NCI-H1417 (cell line): ENCODE measurements at regions not wholly inside any gene's neighbourhood (a gene's known extent, or its start where the extent isn't known, plus 50 kb on each side); places are given as distances from the start of the nearest gene placed in this dataset.
A peak's percentile ranks its signal among the peaks of the same experiment; 100 is the strongest.
"Not testable (repeated sequence)": the region's sequence is repeated elsewhere in the genome, so short reads cannot be mapped to it uniquely, and the experiment has no call there.

Experiments
- DNase-seq, 3 experiments: peaks; one replicate each; lab custom pipeline; 2025; lab: John Stamatoyannopoulos, UW

- no peak for DNase-seq
Measured at GRCh38 chr7:142534726-142535122, 214.5 kb upstream of the PRSS1 start.

GRCh38 chr7:142533920-142534319 is 215.4 kb upstream of the PRSS1 start:
- no peak for DNase-seq

GRCh38 chr7:142529591-142529990 is 219.7 kb upstream of the PRSS1 start:
- no peak for DNase-seq

GRCh38 chr7:142528608-142529408 is 220.5 kb upstream of the PRSS1 start:
- no peak for DNase-seq

GRCh38 chr7:142523821-142524460 is 225.3 kb upstream of the PRSS1 start:
- no peak for DNase-seq

- no peak for DNase-seq
Measured at GRCh38 chr7:142522735-142523134, 226.5 kb upstream of the PRSS1 start.

- DNase-seq: not testable (repeated sequence)
Measured at GRCh38 chr7:142520885-142521284, 228.4 kb upstream of the PRSS1 start.

GRCh38 chr7:142520455-142520854 is 228.8 kb upstream of the PRSS1 start:
- not testable (repeated sequence) for DNase-seq

GRCh38 chr7:142519079-142520078 is 229.9 kb upstream of the PRSS1 start:
- DNase-seq: no peak

GRCh38 chr7:142516038-142516501 is 233.2 kb upstream of the PRSS1 start:
- peak; percentile 16 to 73 (median 67) for DNase-seq

GRCh38 chr7:142514716-142515115 is 234.6 kb upstream of the PRSS1 start:
- not testable (repeated sequence) for DNase-seq

- DNase-seq: no peak
Measured at GRCh38 chr7:142513178-142513955, 235.9 kb upstream of the PRSS1 start.

- no peak for DNase-seq
Measured at GRCh38 chr7:142511801-142512200, 237.5 kb upstream of the PRSS1 start.

- DNase-seq: no peak
Measured at GRCh38 chr7:142511374-142511773, 237.9 kb upstream of the PRSS1 start.

GRCh38 chr7:142509235-142509634 is 240.0 kb upstream of the PRSS1 start:
- DNase-seq: not testable (repeated sequence)

- no peak for DNase-seq
Measured at GRCh38 chr7:142508251-142508650, 241.0 kb upstream of the PRSS1 start.

GRCh38 chr7:142507799-142508198 is 241.5 kb upstream of the PRSS1 start:
- DNase-seq: no peak

- not testable (repeated sequence) for DNase-seq
Measured at GRCh38 chr7:142507066-142507465, 242.2 kb upstream of the PRSS1 start.

- DNase-seq: no peak
Measured at GRCh38 chr7:142506601-142507000, 242.7 kb upstream of the PRSS1 start.

GRCh38 chr7:142503949-142504348 is 245.3 kb upstream of the PRSS1 start:
- not testable (repeated sequence) for DNase-seq

GRCh38 chr7:142503036-142503435 is 245.2 kb upstream of the PRSS58 start:
- DNase-seq: no peak
